Testis (tissue), 2 donors: ENCODE measurements at regions not wholly inside any gene's neighbourhood (a gene's known extent, or its start where the extent isn't known, plus 50 kb on each side); places are given as distances from the start of the nearest gene placed in this dataset.

Experiments
- DNase-seq: peaks from one replicate; pipeline ENCODE4 v3.0.0-alpha.2; 2019
- H3K27ac ChIP-seq, 2 donors: fragments of 200-600 bp; sonication (generic); one replicate each; pipeline ENCODE4 v1.5.1; 2019
- H3K27me3 ChIP-seq: fragments of 200-600 bp; sonication (generic); one replicate; pipeline ENCODE4 v1.5.1; 2019
- H3K36me3 ChIP-seq: fragments of 200-600 bp; sonication (generic); one replicate; pipeline ENCODE4 v1.5.1; 2017; ENCODE audit warnings: low read depth; ENCODE audit errors: missing control alignments
- H3K4me1 ChIP-seq: fragments of 200-600 bp; sonication (generic); one replicate; pipeline ENCODE4 v1.5.1; 2019
- H3K4me3 ChIP-seq, 2 donors: fragments of 200-600 bp; sonication (generic); one replicate each; pipeline ENCODE4 v1.5.1; 2017 to 2019
- H3K9me3 ChIP-seq: fragments of 200-600 bp; sonication (generic); one replicate; pipeline ENCODE4 v1.5.1; 2017
- CTCF ChIP-seq, 3 experiments: fragments of 450-650 bp in 2 of 3; fragments of 200-600 bp in 1 of 3; sonication (generic) in 1 of 3; IDR thresholded peaks; one replicate each; pipeline ENCODE4 v1.5.1; 2016 to 2019; ENCODE audit warnings: antibody characterized with exemption in 3 of 3, mild to moderate bottlenecking in 2 of 3, moderate library complexity in 1 of 3
- POLR2A ChIP-seq: fragments of 450-650 bp; IDR thresholded peaks from one replicate; pipeline ENCODE4 v1.6.1; 2017; ENCODE audit warnings: antibody characterized with exemption, mild to moderate bottlenecking, moderate library complexity
- WGBS, 2 donors: methylation state at CpG; one replicate each; pipeline ENCODE4 v1.1.5; 2018; 5-methylcytosine and 5-hydroxymethylcytosine counted together
- intact Hi-C: fragments of 100-400 bp; cut with DNase I; formaldehyde crosslinking; loops from one replicate; pipeline ENCODE4 v1.15.1; 2023; ENCODE audit warnings: low total_unique reads

GRCh38 chr2:183253441-183254130 lies 129.3 kb downstream of the NUP35 start:
- Histone ChIP-seq H3K4me1 (no peaks in the 10 kb centered on the region), H3K27ac (no peak overlapping the region), H3K27me3 (no peaks in the 10 kb centered on the region), H3K36me3 (no peaks in the 10 kb centered on the region), H3K4me3 (no peak overlapping the region), H3K9me3 (no peaks in the 10 kb centered on the region)
- intact Hi-C loops, result no loop called here
- 62 to 72% methylated on average over 14 of the region's 14 CpGs for WGBS, 2 donors
- TF ChIP-seq CTCF (IDR thresholded peaks at IDR 0.05) (no peak), POLR2A (no peak)
- no peak for DNase-seq

- no peak overlapping the region for H3K27ac ChIP-seq
- no peaks in the 10 kb centered on the region for H3K36me3 ChIP-seq
- no peaks in the 10 kb centered on the region for H3K9me3 ChIP-seq
- no peak overlapping the region for H3K4me3 ChIP-seq
- intact Hi-C loops, result no loop called here
- no peak for DNase-seq
- H3K4me1 ChIP-seq, result no peaks in the 10 kb centered on the region
- WGBS, 2 donors, result 75 to 89% methylated on average over 2 of the region's 2 CpGs
- H3K27me3 ChIP-seq, result no peaks in the 10 kb centered on the region
- TF ChIP-seq POLR2A, result no peak
- no peak for TF ChIP-seq CTCF (IDR thresholded peaks at IDR 0.05)
Observed at GRCh38 chr2:183255411-183255810, 131.2 kb downstream of the NUP35 start.

GRCh38 chr2:183259921-183260320 lies 135.7 kb downstream of the NUP35 start:
- Histone ChIP-seq H3K27me3 (no peaks in the 10 kb centered on the region), H3K36me3 (no peaks in the 10 kb centered on the region), H3K4me1 (no peaks in the 10 kb centered on the region), H3K9me3 (no peaks in the 10 kb centered on the region), H3K4me3 (no peak overlapping the region), H3K27ac (no peak overlapping the region)
- no peak for DNase-seq
- intact Hi-C loops, result no loop called here
- 92 to 94% methylated on average over 1 of the region's 1 CpG for WGBS, 2 donors
- TF ChIP-seq CTCF (IDR thresholded peaks at IDR 0.05), result no peak
- TF ChIP-seq POLR2A, result no peak

GRCh38 chr2:183260527-183260926 lies 136.3 kb downstream of the NUP35 start:
- intact Hi-C loops, result no loop called here
- TF ChIP-seq CTCF (IDR thresholded peaks at IDR 0.05) (no peak), POLR2A (no peak)

GRCh38 chr2:183264890-183265535 lies 140.8 kb downstream of the NUP35 start:
- H3K27me3 ChIP-seq, result no peaks in the 10 kb centered on the region
- no peak overlapping the region for H3K27ac ChIP-seq
- H3K9me3 ChIP-seq, result no peaks in the 10 kb centered on the region
- DNase-seq, result no peak
- no peaks in the 10 kb centered on the region for H3K36me3 ChIP-seq
- no peak for TF ChIP-seq CTCF (IDR thresholded peaks at IDR 0.05)
- no peak for TF ChIP-seq POLR2A
- H3K4me1 ChIP-seq, result no peaks in the 10 kb centered on the region
- WGBS, 2 donors, result 95 to 98% methylated on average over 17 to 21 of the region's 21 CpGs
- H3K4me3 ChIP-seq, result no peak overlapping the region
- intact Hi-C loops, result no loop called here

More at GRCh38 chr2:183260527-183260926, 136.3 kb downstream of the NUP35 start:
- no peaks in the 10 kb centered on the region for H3K4me1 ChIP-seq
- H3K27me3 ChIP-seq, result no peaks in the 10 kb centered on the region
- H3K36me3 ChIP-seq, result no peaks in the 10 kb centered on the region
- no peaks in the 10 kb centered on the region for H3K9me3 ChIP-seq
- H3K4me3 ChIP-seq, result no peak overlapping the region
- WGBS, 2 donors, result 67 to 89% methylated on average over 2 to 29 of the region's 29 CpGs
- DNase-seq, result no peak
- H3K27ac ChIP-seq, result no peak overlapping the region
